HCT116 (cell line): ENCODE measurements at regions not wholly inside any gene's neighbourhood (a gene's known extent, or its start where the extent isn't known, plus 50 kb on each side); places are given as distances from the start of the nearest gene placed in this dataset.

Experiments
- ATAC-seq: fragments of 200-7000 bp; cut with Tn5 transposase; 2 replicates; pipeline ENCODE4 v1.9.1; 2020; ENCODE audit warnings: mild to moderate bottlenecking, moderate library complexity
- BruUV-seq: library from RNA; stranded (reverse); fragments of 400-500 nt; replicated peaks from 2 replicates; lab custom pipeline; 2021; lab: Mats Ljungman, UMichigan
- CTCF ChIA-PET: fragments of 300-600 bp; sonication (Branson Sonifier 250); formaldehyde crosslinking; loops from one replicate; lab custom pipeline; 2021; ENCODE audit warnings: antibody characterized with exemption; lab: Charles Lee
- POLR2A ChIA-PET: fragments of 300-600, 350-600 bp; sonication (Branson Sonifier 250); formaldehyde crosslinking; loops from one replicate; lab custom pipeline; 2021; ENCODE audit warnings: antibody characterized with exemption; lab: Charles Lee
- RAD21 ChIA-PET, 2 experiments: fragments of 300-600 bp; sonication (Branson Sonifier 250); formaldehyde crosslinking; loops; one replicate each; lab custom pipeline; 2023; ENCODE audit warnings: low total read pairs in 2 of 2; ENCODE audit not compliant: uncharacterized antibody in 2 of 2, unreplicated experiment in 2 of 2, low non-redundant PET in 1 of 2; lab: Charles Lee
- DNase-seq: peaks from one replicate; pipeline ENCODE4 v3.0.0-alpha.2; 2010; ENCODE audit warnings: low read depth, low spot score
- H2AFZ ChIP-seq: fragments of 200-600 bp; shearing (Covaris generic), sonication (generic); 2 replicates; pipeline ENCODE4 v1.6.1; 2017; ENCODE audit warnings: low read depth, mixed run types, mixed read lengths, antibody characterized with exemption, low read length; ENCODE audit not compliant: poor library complexity, severe bottlenecking
- H3K27ac ChIP-seq: 2 replicates; pipeline ENCODE4 v1.5.1; 2012; ENCODE audit warnings: low read depth, low read length
- H3K27me3 ChIP-seq: fragments of 200-600 bp; sonication (generic); 2 replicates; pipeline ENCODE4 v1.6.1; 2016; ENCODE audit warnings: mixed run types, low read length, mixed read lengths; ENCODE audit not compliant: insufficient read depth
- H3K36me3 ChIP-seq, 2 experiments: fragments of 200-500 bp in 1 of 2; fragments of 200-600 bp in 1 of 2; sonication (Bioruptor generic) in 1 of 2; sonication (generic) in 1 of 2; 2 replicates each; pipeline versions ENCODE4 v1.5.1 to v1.6.1; 2014 to 2016; ENCODE audit warnings: low read length in 2 of 2, inconsistent platforms in 1 of 2, mixed read lengths in 1 of 2, mixed run types in 1 of 2; ENCODE audit not compliant: insufficient read depth in 2 of 2, control insufficient read depth in 1 of 2
- H3K4me1 ChIP-seq, 2 experiments: fragments of 200-600 bp in 1 of 2; sonication (generic) in 1 of 2; 2 replicates each; pipeline versions ENCODE4 v1.5.1 to v1.6.1; 2012 to 2017; ENCODE audit warnings: low read length in 2 of 2, inconsistent platforms in 1 of 2, mild to moderate bottlenecking in 1 of 2, mixed read lengths in 1 of 2, mixed run types in 1 of 2, moderate library complexity in 1 of 2; ENCODE audit not compliant: insufficient read depth in 2 of 2, control insufficient read depth in 1 of 2
- H3K4me2 ChIP-seq: fragments of 200-600 bp; sonication (generic); 2 replicates; pipeline ENCODE4 v1.6.1; 2017; ENCODE audit warnings: mixed run types, low read length, mixed read lengths
- H3K4me3 ChIP-seq, 2 experiments: fragments of 200-600 bp in 1 of 2; sonication (generic) in 1 of 2; replicated peaks in 1 of 2; 2 replicates each; pipeline ENCODE4 v1.5.1; 2011 to 2016; ENCODE audit warnings: low read length in 2 of 2, control low read depth in 1 of 2, low read depth in 1 of 2, mild to moderate bottlenecking in 1 of 2, mixed read lengths in 1 of 2, mixed run types in 1 of 2
- H3K79me2 ChIP-seq: fragments of 200-600 bp; sonication (generic); 2 replicates; pipeline ENCODE4 v1.6.1; 2017; ENCODE audit warnings: mild to moderate bottlenecking, mixed run types, low read length, moderate library complexity, mixed read lengths; ENCODE audit not compliant: insufficient read depth
- H3K9ac ChIP-seq: fragments of 200-600 bp; sonication (generic); 2 replicates; pipeline ENCODE4 v1.6.1; 2016; ENCODE audit warnings: low read length, mixed read lengths
- H3K9me2 ChIP-seq: fragments of 200-600 bp; sonication (generic), shearing (Covaris generic); 2 replicates; pipeline ENCODE4 v1.6.1; 2017; ENCODE audit warnings: mixed run types, mild to moderate bottlenecking, moderate library complexity; ENCODE audit not compliant: insufficient read depth
- H3K9me3 ChIP-seq, 2 experiments: fragments of 200-500 bp in 1 of 2; fragments of 200-600 bp in 1 of 2; sonication (Bioruptor generic) in 1 of 2; sonication (generic) in 1 of 2; 2 replicates each; pipeline ENCODE4 v1.6.1; 2014 to 2017; ENCODE audit warnings: low read length in 2 of 2, mixed read lengths in 2 of 2, inconsistent platforms in 1 of 2, low read depth in 1 of 2, mild to moderate bottlenecking in 1 of 2, mixed run types in 1 of 2, moderate library complexity in 1 of 2; ENCODE audit not compliant: control insufficient read depth in 1 of 2, insufficient read depth in 1 of 2
- H4K20me1 ChIP-seq: fragments of 200-600 bp; sonication (generic), shearing (Covaris generic); 2 replicates; pipeline ENCODE4 v1.6.1; 2017; ENCODE audit warnings: mixed run types, mild to moderate bottlenecking, moderate library complexity; ENCODE audit not compliant: insufficient read depth
- CEBPB ChIP-seq: IDR thresholded peaks from 2 replicates; pipeline ENCODE4 v1.6.1; 2012; ENCODE audit warnings: low read depth
- EGR1 ChIP-seq: IDR thresholded peaks from 2 replicates; pipeline ENCODE4 v1.6.1; 2012; ENCODE audit warnings: low read depth
- ELF1 ChIP-seq: IDR thresholded peaks from 2 replicates; pipeline ENCODE4 v1.6.1; 2012; ENCODE audit warnings: low read depth, borderline replicate concordance
- FOSL1 ChIP-seq: IDR thresholded peaks from 2 replicates; pipeline ENCODE4 v1.6.1; 2012; ENCODE audit warnings: low read depth
- JUND ChIP-seq: IDR thresholded peaks from 2 replicates; pipeline ENCODE4 v1.6.1; 2012
- POLR2A ChIP-seq: IDR thresholded peaks from 2 replicates; pipeline ENCODE4 v1.7.0; 2011; ENCODE audit warnings: borderline replicate concordance; ENCODE audit not compliant: insufficient read depth, insufficient read length; ENCODE audit errors: extremely low read depth
- POLR2AphosphoS5 ChIP-seq: IDR thresholded peaks from 2 replicates; pipeline ENCODE4 v1.6.1; 2011; ENCODE audit warnings: mild to moderate bottlenecking, low read depth, low read length, moderate library complexity
- SIN3A ChIP-seq: IDR thresholded peaks from 2 replicates; pipeline ENCODE4 v1.6.1; 2012; ENCODE audit warnings: low read depth
- SP1 ChIP-seq: IDR thresholded peaks from 2 replicates; pipeline ENCODE4 v1.6.1; 2012; ENCODE audit warnings: low read depth
- TCF7L2 ChIP-seq: IDR thresholded peaks from 2 replicates; pipeline ENCODE4 v1.7.0; 2011; ENCODE audit warnings: borderline replicate concordance, inconsistent platforms; ENCODE audit not compliant: insufficient read depth, insufficient read length; ENCODE audit errors: extremely low read depth
- ZFX ChIP-seq: fragments of 450-650 bp; IDR thresholded peaks from 2 replicates; pipeline ENCODE4 v1.6.1; 2017
- intact Hi-C: fragments of 100-400 bp; cut with micrococcal nuclease; formaldehyde crosslinking; loops from 2 replicates; pipeline ENCODE4 v1.10.0; 2022
- TF ChIP-seq, protein P1 (sequence below), 3 experiments: fragments of 200-600 bp in 1 of 3; sonication (generic) in 1 of 3; IDR thresholded peaks in 2 of 3; conservative IDR thresholded peaks in 1 of 3; 2 replicates each; pipeline ENCODE4 v1.5.1; 2012 to 2017; ENCODE audit warnings: low read depth in 2 of 3, low read length in 2 of 3, antibody characterized with exemption in 1 of 3, borderline replicate concordance in 1 of 3, control low read depth in 1 of 3, mild to moderate bottlenecking in 1 of 3, mixed read lengths in 1 of 3, mixed run types in 1 of 3, moderate library complexity in 1 of 3; ENCODE audit not compliant: insufficient read depth in 1 of 3
- TF ChIP-seq, protein P2 (sequence below): IDR thresholded peaks from 2 replicates; pipeline ENCODE4 v1.6.1; 2012

- no peak overlapping the region for H2AFZ ChIP-seq
- no peaks in the 10 kb centered on the region for H4K20me1 ChIP-seq
- no peaks in the 10 kb centered on the region for H3K36me3 ChIP-seq
- no peaks in the 10 kb centered on the region for H3K9me2 ChIP-seq
- H3K4me1 ChIP-seq, result no peaks in the 10 kb centered on the region
- H3K4me2 ChIP-seq, result no peak overlapping the region
- H3K27me3 ChIP-seq, result no peaks in the 10 kb centered on the region
- H3K27ac ChIP-seq, result no peak overlapping the region
- no peak for DNase-seq
- no TSS peak for BruUV-seq
- no peak overlapping the region for H3K4me3 ChIP-seq
- ChIA-PET POLR2A (no interaction called here), CTCF (no interaction called here), RAD21 (no interaction called here)
- no peaks in the 10 kb centered on the region for H3K79me2 ChIP-seq
- H3K9me3 ChIP-seq, result no peaks in the 10 kb centered on the region
- no peak for TF ChIP-seq POLR2AphosphoS5
- no peak for TF ChIP-seq FOSL1
- TF ChIP-seq JUND, result no peak
- TF ChIP-seq, protein P1, sequence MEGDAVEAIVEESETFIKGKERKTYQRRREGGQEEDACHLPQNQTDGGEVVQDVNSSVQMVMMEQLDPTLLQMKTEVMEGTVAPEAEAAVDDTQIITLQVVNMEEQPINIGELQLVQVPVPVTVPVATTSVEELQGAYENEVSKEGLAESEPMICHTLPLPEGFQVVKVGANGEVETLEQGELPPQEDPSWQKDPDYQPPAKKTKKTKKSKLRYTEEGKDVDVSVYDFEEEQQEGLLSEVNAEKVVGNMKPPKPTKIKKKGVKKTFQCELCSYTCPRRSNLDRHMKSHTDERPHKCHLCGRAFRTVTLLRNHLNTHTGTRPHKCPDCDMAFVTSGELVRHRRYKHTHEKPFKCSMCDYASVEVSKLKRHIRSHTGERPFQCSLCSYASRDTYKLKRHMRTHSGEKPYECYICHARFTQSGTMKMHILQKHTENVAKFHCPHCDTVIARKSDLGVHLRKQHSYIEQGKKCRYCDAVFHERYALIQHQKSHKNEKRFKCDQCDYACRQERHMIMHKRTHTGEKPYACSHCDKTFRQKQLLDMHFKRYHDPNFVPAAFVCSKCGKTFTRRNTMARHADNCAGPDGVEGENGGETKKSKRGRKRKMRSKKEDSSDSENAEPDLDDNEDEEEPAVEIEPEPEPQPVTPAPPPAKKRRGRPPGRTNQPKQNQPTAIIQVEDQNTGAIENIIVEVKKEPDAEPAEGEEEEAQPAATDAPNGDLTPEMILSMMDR (IDR thresholded peaks at IDR 0.05 in 2 of 3, conservative IDR thresholded peaks at IDR 0.05 in 1 of 3; ENCODE audit: borderline replicate concordance in 1 of 3, insufficient read depth in 1 of 3, low read depth in 2 of 3, low read length in 2 of 3), result no peak
- TF ChIP-seq SP1, result no peak
- TF ChIP-seq, protein P2, sequence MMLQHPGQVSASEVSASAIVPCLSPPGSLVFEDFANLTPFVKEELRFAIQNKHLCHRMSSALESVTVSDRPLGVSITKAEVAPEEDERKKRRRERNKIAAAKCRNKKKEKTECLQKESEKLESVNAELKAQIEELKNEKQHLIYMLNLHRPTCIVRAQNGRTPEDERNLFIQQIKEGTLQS, result no peak
- TF ChIP-seq EGR1, result no peak
- TF ChIP-seq TCF7L2, result no peak
- TF ChIP-seq CEBPB, result no peak
- TF ChIP-seq ZFX, result no peak
- no peak for TF ChIP-seq POLR2A
- TF ChIP-seq SIN3A, result no peak
- no peak for TF ChIP-seq ELF1
- intact Hi-C loops, result no loop called here
- ATAC-seq, result no peak
- no peak overlapping the region for H3K9ac ChIP-seq
These were observed 173.2 kb upstream of the STAC start for GRCh38 chr3:36206956-36207580.
